ENCODE measurements at regions not wholly inside any gene's neighbourhood (a gene's known extent, or its start where the extent isn't known, plus 50 kb on each side); places are given as distances from the start of the nearest gene placed in this dataset.
"Not testable (repeated sequence)": the region's sequence is repeated elsewhere in the genome, so short reads cannot be mapped to it uniquely, and the experiment has no call there.

- no peak for DNase-seq (ENCODE audit: low read depth, low spot score)
These were observed 246.8 kb upstream of the STT3B start for GRCh38 chr3:31285833-31286486.

DNA sequence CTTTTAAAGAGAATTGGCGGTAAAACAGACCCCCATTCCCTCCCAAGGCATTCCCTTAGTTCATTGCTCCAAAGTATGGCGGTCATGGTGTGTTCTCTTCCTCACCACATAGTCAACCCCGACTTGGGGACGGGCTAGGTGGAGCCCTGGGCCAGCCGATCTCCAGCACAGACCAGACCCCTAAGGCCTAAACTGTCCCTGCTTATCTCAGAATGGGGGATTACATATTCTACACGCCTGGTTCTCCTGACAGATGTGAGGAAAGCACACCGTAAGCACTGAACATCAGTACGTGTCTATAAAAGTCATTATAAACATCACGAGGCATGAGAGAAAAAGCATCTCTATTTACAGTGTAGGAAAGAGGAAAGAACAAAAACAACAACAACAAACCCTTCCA is 244.5 kb upstream of the STT3B start:
- DNase-seq (ENCODE audit: low read depth, low spot score): no peak

DNA sequence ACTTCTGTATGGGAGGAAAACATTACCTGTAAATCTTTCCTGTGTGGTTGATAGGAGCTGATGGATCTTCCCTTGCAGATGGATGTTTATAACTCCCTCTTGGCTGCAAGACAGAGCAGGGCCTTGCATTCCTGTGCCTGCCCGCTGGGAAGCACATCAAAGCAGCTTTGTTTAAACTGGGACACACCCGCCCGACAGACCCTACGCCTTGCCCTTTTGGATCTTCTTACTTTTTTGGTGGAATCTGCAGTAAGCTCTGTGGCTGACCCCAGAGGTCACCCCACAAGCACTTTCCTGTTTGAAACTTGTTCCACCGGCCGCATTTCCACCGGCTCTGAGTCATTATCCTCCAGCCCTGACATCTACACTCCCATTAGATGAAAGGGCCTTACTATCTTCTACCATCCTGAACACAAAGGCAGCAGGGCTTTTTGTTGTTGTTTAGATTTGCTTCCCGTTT is 244.1 kb upstream of the STT3B start:
- peak; percentile 58 for DNase-seq (ENCODE audit: low read depth, low spot score)

GRCh38 chr3:31289584-31289983 is 243.1 kb upstream of the STT3B start:
- DNase-seq (ENCODE audit: low read depth, low spot score): no peak

- no peak for DNase-seq (ENCODE audit: low read depth, low spot score)
These were observed 242.7 kb upstream of the STT3B start for GRCh38 chr3:31290046-31290445.

GRCh38 chr3:31291818-31292217 is 240.9 kb upstream of the STT3B start:
- no peak for DNase-seq (ENCODE audit: low read depth, low spot score)

DNA sequence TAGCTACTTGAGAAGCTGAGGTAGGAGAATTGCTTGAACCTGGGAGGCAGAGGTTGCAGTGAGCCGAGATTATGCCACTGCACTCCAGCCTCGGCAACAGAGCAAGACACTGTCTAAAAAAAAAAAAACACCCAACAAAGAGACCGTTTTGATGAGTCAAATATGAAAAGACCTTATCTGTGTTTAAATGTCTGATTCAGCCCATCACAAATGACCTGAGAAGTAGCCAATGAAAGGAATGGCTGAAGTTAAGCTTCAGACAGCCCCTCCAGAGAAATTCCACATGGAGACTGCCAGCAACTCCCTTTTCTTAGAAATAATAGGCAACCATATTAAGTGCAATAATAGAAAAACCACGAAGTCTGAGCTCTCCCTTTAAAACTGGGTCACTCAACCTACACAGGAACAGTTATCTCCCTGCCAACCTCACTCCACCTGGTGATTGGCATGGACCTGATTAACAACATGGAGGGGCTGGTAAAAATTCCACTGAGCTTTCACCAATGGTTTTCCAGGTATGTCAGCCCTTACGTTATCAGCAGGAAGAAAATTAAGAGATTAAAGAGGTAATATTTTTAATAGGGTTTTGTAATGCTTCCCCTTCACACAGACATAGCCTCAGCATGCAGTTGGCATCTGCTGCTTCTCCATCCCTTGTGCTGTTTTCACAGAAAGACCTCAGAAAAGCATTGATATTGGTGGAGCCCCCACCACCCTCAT is 238.1 kb upstream of the STT3B start:
- DNase-seq (ENCODE audit: low read depth, low spot score): no peak

DNA sequence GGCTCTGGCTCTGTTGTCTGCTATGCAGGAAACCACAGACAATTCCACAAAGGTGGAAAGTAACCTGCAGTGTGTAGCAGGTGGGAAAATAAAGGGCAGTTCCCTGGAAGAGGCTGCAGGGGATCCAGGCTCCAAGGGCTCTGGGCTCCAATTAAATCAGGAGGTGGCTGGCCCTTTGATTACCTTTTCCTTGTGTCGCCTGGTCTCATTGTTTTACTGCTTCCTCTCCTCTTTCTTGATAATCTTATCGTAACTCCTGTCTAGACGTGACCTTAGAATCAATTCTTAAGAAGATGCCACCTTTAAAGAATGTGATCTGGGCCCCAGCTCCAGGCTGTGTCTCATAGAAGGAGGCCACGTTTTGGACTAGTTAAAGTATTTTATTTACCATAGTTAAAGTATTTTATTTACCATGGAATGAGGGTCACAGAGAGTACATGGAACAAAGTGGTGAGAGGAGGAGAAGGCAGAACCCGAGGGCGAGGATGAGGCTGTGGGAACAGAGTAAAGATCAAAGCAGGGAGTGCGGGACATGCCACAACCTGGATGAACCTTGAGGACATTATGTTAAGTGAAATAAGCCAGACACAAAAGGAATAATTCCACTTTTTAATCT is 237.5 kb upstream of the STT3B start:
- no peak for DNase-seq (ENCODE audit: low read depth, low spot score)

GRCh38 chr3:31297726-31298298 is 234.9 kb upstream of the STT3B start:
- no peak for DNase-seq (ENCODE audit: low read depth, low spot score)

DNA sequence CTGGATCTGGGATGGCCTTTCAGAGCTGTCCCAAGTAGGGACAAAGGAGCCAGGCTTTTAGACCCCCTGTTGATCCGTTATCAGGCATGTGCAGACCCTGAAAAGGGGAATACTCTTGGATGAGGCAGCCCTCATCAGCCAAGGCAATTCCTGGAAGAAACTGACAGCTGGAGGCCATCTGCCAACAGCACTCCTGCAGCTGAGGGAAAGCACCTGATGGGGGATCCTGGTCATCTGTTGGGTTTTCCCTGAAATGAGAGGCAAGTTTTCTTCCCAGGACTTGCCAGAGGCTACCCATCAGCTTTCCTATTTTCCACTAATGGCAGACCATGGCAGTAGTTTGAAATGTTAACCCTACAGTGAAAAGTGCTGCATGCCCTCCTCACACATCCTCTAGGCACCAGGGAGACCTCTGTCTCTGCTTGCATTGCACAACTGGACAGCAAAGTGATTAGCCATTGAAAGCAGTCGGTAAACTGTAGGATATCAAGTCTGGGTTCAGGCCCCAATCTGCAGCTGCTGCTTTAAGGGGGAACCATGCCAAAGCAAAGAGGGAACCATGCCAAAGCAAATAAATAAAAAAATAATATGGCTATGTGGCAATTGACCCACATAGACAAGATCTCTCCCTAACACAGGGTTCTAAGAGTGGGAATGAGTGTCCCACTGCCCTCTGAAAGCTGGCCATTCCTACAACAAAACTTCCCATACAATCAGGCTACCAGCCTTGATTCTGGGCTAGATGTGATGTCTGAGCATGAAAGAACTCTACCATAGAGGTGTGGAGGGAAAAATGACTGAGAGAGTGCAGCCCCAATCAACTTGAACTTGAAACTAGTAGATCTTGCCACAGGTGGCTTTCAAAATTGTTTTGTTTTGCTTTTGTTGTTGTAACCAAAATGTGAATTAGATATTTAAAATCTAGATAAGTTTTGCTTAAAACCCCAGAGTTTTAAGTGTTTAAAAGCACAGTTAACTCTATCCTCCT is 232.0 kb upstream of the STT3B start:
- DNase-seq (ENCODE audit: low read depth, low spot score): no peak

GRCh38 chr3:31302343-31302742 is 230.4 kb upstream of the STT3B start:
- DNase-seq (ENCODE audit: low read depth, low spot score): no peak

DNA sequence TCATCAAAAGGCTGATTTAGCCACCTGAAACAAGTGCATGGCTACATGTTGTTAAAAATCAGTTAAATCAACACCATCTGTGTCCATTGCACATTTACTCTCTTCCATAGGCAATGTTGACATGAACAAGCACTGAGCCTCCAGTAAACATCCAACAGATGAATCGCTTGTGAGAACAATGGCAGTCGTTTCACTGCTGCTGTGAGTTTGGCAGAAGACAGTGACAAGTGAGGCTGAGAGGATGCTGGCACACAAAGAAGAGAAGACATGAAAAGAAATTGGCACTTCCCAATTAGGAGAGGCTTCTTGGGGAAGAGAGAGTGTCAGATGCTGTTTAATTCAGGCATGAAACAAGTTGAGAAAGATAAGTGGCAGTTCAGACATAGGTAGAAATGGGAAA is 227.4 kb upstream of the STT3B start:
- DNase-seq (ENCODE audit: low read depth, low spot score): no peak

DNA sequence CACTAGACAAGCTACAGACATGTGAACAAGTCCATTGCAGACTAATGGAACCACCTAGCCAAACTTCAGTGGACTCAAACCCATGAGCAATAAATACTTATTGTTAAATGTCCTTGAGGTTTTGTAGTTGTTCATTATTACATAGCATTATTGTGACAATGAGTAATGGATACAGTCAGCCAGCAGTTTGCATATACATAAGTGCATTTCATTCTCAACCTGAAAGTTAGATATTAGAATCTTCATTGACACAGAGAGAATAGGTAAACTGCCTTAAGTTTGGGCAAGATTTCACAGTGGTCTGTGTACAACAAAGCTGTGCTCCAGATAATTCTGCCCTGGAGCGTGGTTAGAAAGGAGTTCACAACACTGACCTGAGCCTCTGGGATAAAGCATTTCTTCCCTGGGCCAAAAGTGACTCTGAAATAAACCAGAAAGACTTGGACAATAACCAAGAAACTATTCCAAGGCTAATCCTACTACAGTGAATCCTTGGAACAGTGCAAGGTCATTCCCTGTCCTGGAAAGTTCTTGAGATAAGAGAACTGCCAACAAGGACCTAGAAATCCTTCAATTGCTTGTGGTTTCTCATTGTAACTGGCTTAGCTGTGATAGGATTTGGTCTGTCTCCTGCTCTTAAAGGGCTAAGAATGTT is 225.5 kb upstream of the STT3B start:
- DNase-seq (ENCODE audit: low read depth, low spot score): no peak

DNA sequence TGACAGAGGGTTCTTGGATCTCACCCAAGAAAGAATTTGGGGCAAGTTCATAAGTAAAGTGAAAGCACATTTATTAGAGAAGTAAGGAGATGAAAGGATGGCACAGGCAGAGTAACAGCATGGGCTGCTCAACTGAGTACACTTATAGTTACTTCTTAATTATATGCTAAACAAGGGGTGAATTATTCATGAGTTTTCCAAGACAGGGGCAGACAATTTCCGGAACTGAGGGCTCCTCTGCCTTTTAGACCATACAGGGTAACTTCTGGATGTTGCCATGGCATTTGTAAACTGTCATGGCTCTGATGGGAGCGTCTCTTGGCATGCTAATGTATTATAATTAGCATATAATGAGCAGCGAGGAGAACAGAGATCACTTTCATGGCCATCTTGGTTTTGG is 221.2 kb upstream of the STT3B start:
- DNase-seq (ENCODE audit: low read depth, low spot score): no peak

DNA sequence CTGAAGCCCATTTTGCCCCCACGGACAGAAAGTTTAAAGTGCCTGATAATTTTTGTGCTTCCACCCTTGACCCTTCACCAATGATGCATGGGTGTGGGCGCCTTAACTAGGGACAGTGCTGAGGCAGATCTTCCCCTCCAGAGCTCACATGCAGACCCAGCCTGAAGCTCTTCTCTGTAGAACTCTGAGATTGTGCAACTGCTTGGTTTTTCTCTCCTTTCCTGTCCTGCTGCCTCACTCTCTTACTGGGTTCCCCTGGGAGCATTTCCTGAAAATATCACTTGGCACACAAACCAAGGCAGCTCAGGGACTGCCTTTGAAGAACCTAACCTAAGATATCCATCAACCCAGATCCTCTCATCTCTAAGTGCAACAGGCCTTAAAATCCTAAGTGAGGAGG is 220.3 kb upstream of the STT3B start:
- DNase-seq (ENCODE audit: low read depth, low spot score): no peak

DNA sequence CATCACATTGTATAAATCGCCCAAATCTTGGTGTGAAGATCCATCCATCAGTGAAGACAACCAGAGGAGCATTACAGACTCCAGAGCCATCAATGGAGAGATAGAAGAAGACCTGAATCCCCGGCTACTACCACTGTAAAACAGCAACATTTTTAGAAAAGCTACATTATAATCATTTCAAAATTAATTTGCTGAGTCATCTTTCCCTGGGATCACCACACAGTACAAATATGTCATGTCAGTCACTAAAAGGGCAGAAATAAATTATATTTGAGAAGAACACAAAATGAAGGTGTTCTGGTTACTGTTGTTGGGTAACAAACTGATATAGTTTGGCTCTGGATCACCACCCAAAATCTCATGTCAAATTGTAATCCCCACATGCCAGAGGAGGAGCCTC is 218.5 kb upstream of the STT3B start:
- DNase-seq (ENCODE audit: low read depth, low spot score): no peak

GRCh38 chr3:31319332-31319731 is 213.4 kb upstream of the STT3B start:
- no peak for DNase-seq (ENCODE audit: low read depth, low spot score)

- DNase-seq (ENCODE audit: low read depth, low spot score): no peak
These were observed 211.1 kb upstream of the STT3B start for GRCh38 chr3:31321620-31322019.

- no peak for DNase-seq (ENCODE audit: low read depth, low spot score)
These were observed 210.3 kb upstream of the STT3B start for GRCh38 chr3:31322460-31322859.

- DNase-seq (ENCODE audit: low read depth, low spot score): not testable (repeated sequence)
These were observed 204.8 kb upstream of the STT3B start for GRCh38 chr3:31327826-31328357.

- no peak for DNase-seq (ENCODE audit: low read depth, low spot score)
These were observed 201.4 kb upstream of the STT3B start for GRCh38 chr3:31331278-31331677.
